ENCODE measurements at regions not wholly inside any gene's neighbourhood (a gene's known extent, or its start where the extent isn't known, plus 50 kb on each side); places are given as distances from the start of the nearest gene placed in this dataset.

DNA sequence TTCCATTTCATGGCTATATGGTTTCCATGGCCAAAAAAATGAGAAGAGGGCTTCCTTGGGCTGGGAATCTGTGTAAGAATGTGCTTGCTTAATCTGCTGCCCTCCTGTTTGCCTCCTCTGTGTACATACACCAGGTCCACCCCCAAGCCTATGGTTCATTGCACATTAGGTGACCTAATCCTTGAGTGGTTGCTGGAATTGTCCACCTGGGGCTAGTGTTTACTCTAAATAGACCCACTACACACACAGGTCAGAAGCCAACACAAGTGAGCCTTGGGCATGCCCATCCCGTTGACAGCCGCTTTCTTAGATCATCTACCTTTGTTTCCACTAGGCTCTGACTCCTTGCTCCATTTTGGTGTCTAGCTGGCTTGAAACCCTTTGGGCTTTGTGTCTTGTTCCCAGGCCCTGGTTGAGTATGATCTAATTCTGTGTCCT, 59.2 kb upstream of the ATL2 start (continued):
- TF ChIP-seq, protein P1, sequence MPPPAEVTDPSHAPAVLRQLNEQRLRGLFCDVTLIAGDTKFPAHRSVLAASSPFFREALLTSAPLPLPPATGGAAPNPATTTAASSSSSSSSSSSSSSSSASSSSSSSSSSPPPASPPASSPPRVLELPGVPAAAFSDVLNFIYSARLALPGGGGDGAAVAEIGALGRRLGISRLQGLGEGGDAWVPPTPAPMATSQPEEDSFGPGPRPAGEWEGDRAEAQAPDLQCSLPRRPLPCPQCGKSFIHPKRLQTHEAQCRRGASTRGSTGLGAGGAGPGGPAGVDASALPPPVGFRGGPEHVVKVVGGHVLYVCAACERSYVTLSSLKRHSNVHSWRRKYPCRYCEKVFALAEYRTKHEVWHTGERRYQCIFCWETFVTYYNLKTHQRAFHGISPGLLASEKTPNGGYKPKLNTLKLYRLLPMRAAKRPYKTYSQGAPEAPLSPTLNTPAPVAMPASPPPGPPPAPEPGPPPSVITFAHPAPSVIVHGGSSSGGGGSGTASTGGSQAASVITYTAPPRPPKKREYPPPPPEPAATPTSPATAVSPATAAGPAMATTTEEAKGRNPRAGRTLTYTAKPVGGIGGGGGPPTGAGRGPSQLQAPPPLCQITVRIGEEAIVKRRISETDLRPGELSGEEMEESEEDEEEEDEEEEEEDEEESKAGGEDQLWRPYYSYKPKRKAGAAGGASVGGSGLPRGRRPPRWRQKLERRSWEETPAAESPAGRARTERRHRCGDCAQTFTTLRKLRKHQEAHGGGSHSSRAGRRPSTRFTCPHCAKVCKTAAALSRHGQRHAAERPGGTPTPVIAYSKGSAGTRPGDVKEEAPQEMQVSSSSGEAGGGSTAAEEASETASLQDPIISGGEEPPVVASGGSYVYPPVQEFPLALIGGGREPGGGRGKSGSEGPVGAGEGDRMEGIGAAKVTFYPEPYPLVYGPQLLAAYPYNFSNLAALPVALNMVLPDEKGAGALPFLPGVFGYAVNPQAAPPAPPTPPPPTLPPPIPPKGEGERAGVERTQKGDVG (CRISPR knock-in tag; IDR thresholded peaks at IDR 0.05; ENCODE audit: borderline replicate concordance), result 0 out of 2 replicates have a peak, but pooled peaks have one; percentile 66
- TF ChIP-seq GTF3A (CRISPR knock-in tag; conservative IDR thresholded peaks at IDR 0.05) (no peak), ZNF292 (CRISPR knock-in tag; IDR thresholded peaks at IDR 0.05; ENCODE audit: borderline replicate concordance, low read depth) (peak; percentile 94), MED1 (CRISPR knock-in tag; IDR thresholded peaks at IDR 0.05) (peak; percentile 75), HDAC1 (CRISPR knock-in tag; IDR thresholded peaks at IDR 0.05) (peak; percentile 66; the same call in 1 of the 2 replicates), MIXL1 (CRISPR knock-in tag; IDR thresholded peaks at IDR 0.05) (peak; percentile 67; the same call in 1 of the 2 replicates), PHF5A (CRISPR knock-in tag; IDR thresholded peaks at IDR 0.05; ENCODE audit: low read depth, unreplicated experiment) (no peak), ATF2 (CRISPR knock-in tag; IDR thresholded peaks at IDR 0.05) (peak; percentile 90), SUZ12 (IDR thresholded peaks at IDR 0.05; ENCODE audit: low read depth, low read length) (no peak), YY1 (IDR thresholded peaks at IDR 0.05; ENCODE audit: insufficient read depth, insufficient replicate concordance, low read depth, low read length) (peak; percentile 29), CEBPG (CRISPR knock-in tag; IDR thresholded peaks at IDR 0.05) (peak; percentile 92), ARNTL (CRISPR knock-in tag; IDR thresholded peaks at IDR 0.05) (peak; percentile 79), THAP9 (CRISPR knock-in tag; IDR thresholded peaks at IDR 0.05; ENCODE audit: borderline replicate concordance) (0 out of 2 replicates have a peak, but pooled peaks have one; percentile 35), ARID3A (IDR thresholded peaks at IDR 0.05; ENCODE audit: low read depth, low read length) (peak; percentile 67), IRF1 (CRISPR knock-in tag; IDR thresholded peaks at IDR 0.05; ENCODE audit: low read depth) (no peak), GLI4 (CRISPR knock-in tag; IDR thresholded peaks at IDR 0.05; ENCODE audit: borderline replicate concordance) (no peak)
- TF ChIP-seq, protein P2, sequence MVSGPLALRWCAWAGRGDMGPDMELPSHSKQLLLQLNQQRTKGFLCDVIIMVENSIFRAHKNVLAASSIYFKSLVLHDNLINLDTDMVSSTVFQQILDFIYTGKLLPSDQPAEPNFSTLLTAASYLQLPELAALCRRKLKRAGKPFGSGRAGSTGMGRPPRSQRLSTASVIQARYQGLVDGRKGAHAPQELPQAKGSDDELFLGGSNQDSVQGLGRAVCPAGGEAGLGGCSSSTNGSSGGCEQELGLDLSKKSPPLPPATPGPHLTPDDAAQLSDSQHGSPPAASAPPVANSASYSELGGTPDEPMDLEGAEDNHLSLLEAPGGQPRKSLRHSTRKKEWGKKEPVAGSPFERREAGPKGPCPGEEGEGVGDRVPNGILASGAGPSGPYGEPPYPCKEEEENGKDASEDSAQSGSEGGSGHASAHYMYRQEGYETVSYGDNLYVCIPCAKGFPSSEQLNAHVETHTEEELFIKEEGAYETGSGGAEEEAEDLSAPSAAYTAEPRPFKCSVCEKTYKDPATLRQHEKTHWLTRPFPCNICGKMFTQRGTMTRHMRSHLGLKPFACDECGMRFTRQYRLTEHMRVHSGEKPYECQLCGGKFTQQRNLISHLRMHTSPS (CRISPR knock-in tag; IDR thresholded peaks at IDR 0.05; ENCODE audit: low read depth), result peak; percentile 73; the same call in 1 of the 2 replicates
